Hepatocyte (in vitro differentiated cells): ENCODE measurements at regions not wholly inside any gene's neighbourhood (a gene's known extent, or its start where the extent isn't known, plus 50 kb on each side); places are given as distances from the start of the nearest gene placed in this dataset.

ENCODE experiments used
- EZH2phosphoT487 ChIP-seq: fragments of 200-600 bp; sonication (generic); IDR thresholded peaks from one replicate; pipeline ENCODE4 v1.6.1; 2018; ENCODE audit warnings: antibody characterized with exemption, mild to moderate bottlenecking, low read depth, moderate library complexity; ENCODE audit not compliant: unreplicated experiment, severe bottlenecking
- TF ChIP-seq, protein P1 (sequence below): fragments of 200-600 bp; sonication (generic); IDR thresholded peaks from 2 replicates; pipeline ENCODE4 v1.5.1; 2016; ENCODE audit warnings: antibody characterized with exemption, mild to moderate bottlenecking; ENCODE audit not compliant: poor library complexity

DNA sequence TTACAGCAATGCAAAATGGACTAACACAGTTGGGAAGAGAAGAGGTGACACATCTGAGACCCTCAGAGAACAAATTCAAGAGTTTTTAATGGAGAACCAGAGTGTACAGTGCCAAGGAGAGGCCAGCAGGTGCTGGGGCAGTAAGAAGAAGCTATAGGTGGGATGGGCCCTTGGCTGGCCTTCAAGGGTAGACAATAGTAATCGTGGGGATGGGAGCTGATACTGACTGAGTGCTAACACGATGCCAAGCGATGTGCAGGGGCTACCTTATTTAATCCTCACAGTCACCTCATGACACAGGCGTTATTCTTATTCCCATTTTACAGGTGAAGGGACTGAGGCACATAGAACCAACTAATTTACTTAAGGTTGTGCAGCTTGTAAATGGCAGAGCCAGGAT, 131.9 kb upstream of the ID2 start:
- TF ChIP-seq, protein P1, sequence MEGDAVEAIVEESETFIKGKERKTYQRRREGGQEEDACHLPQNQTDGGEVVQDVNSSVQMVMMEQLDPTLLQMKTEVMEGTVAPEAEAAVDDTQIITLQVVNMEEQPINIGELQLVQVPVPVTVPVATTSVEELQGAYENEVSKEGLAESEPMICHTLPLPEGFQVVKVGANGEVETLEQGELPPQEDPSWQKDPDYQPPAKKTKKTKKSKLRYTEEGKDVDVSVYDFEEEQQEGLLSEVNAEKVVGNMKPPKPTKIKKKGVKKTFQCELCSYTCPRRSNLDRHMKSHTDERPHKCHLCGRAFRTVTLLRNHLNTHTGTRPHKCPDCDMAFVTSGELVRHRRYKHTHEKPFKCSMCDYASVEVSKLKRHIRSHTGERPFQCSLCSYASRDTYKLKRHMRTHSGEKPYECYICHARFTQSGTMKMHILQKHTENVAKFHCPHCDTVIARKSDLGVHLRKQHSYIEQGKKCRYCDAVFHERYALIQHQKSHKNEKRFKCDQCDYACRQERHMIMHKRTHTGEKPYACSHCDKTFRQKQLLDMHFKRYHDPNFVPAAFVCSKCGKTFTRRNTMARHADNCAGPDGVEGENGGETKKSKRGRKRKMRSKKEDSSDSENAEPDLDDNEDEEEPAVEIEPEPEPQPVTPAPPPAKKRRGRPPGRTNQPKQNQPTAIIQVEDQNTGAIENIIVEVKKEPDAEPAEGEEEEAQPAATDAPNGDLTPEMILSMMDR = no peak
- no peak for TF ChIP-seq EZH2phosphoT487
